Neuronal stem cell (in vitro differentiated cells): ENCODE measurements at regions not wholly inside any gene's neighbourhood (a gene's known extent, or its start where the extent isn't known, plus 50 kb on each side); places are given as distances from the start of the nearest gene placed in this dataset.

Experiments
- DNase-seq: peaks from one replicate; pipeline ENCODE4 v3.0.0-alpha.2; 2013; ENCODE audit warnings: low spot score
- H2AFZ ChIP-seq: one replicate; pipeline ENCODE4 v1.6.1; 2013; ENCODE audit warnings: mild to moderate bottlenecking, low read length, inconsistent platforms
- H2AK5ac ChIP-seq: 2 replicates; pipeline ENCODE4 v1.6.1; 2013; ENCODE audit warnings: low read depth, mild to moderate bottlenecking, inconsistent platforms, low read length, moderate library complexity, mixed read lengths
- H2BK120ac ChIP-seq: 2 replicates; pipeline ENCODE4 v1.6.1; 2013; ENCODE audit warnings: low read depth, mild to moderate bottlenecking, inconsistent platforms, low read length, moderate library complexity, mixed read lengths
- H2BK12ac ChIP-seq: one replicate; pipeline ENCODE4 v1.6.1; 2013; ENCODE audit warnings: low read length, inconsistent platforms
- H2BK15ac ChIP-seq: 2 replicates; pipeline ENCODE4 v1.6.1; 2013; ENCODE audit warnings: mild to moderate bottlenecking, low read length, inconsistent platforms, mixed read lengths
- H2BK5ac ChIP-seq: one replicate; pipeline ENCODE4 v1.6.1; 2013; ENCODE audit warnings: inconsistent platforms, mild to moderate bottlenecking, low read length, moderate library complexity
- H3K14ac ChIP-seq: one replicate; pipeline ENCODE4 v1.6.1; 2013; ENCODE audit warnings: low read length, inconsistent platforms
- H3K18ac ChIP-seq: 2 replicates; pipeline ENCODE4 v1.6.1; 2013; ENCODE audit warnings: low read length, inconsistent platforms
- H3K23ac ChIP-seq: 2 replicates; pipeline ENCODE4 v1.6.1; 2013; ENCODE audit warnings: low read depth, mild to moderate bottlenecking, mixed read lengths, low read length, inconsistent platforms; ENCODE audit not compliant: poor library complexity
- H3K27ac ChIP-seq: replicated peaks from 3 replicates; pipeline ENCODE4 v1.5.1; 2013; ENCODE audit warnings: low read length, inconsistent platforms
- H3K27me3 ChIP-seq, 3 experiments: 2 replicates each; pipeline ENCODE4 v1.6.1; 2013; ENCODE audit warnings: low read length in 3 of 3, mild to moderate bottlenecking in 2 of 3, inconsistent platforms in 1 of 3, low read depth in 1 of 3, mixed read lengths in 1 of 3, moderate library complexity in 1 of 3; ENCODE audit not compliant: control insufficient read depth in 3 of 3, insufficient read depth in 3 of 3
- H3K36me3 ChIP-seq, 2 donors: replicated peaks in 1 of 2; 2 replicates each; pipeline ENCODE4 v1.6.1; 2013; ENCODE audit warnings: low read length in 2 of 2; ENCODE audit not compliant: control insufficient read depth in 2 of 2, insufficient read depth in 2 of 2
- H3K4ac ChIP-seq: 2 replicates; pipeline ENCODE4 v1.6.1; 2013; ENCODE audit warnings: inconsistent platforms, mild to moderate bottlenecking, low read length, moderate library complexity
- H3K4me1 ChIP-seq, 2 donors: 1 replicate in 1 of 2; 2 replicates in 1 of 2; pipeline ENCODE4 v1.6.1; 2013; ENCODE audit warnings: low read length in 2 of 2, low read depth in 1 of 2; ENCODE audit not compliant: control insufficient read depth in 2 of 2, insufficient read depth in 1 of 2
- H3K4me2 ChIP-seq: one replicate; pipeline ENCODE4 v1.6.1; 2013; ENCODE audit warnings: mild to moderate bottlenecking, low read length, inconsistent platforms; ENCODE audit not compliant: insufficient read depth, poor library complexity, severe bottlenecking
- H3K4me3 ChIP-seq, 2 donors: 2 replicates each; pipeline ENCODE4 v1.5.1; 2013; ENCODE audit warnings: low read length in 2 of 2, mild to moderate bottlenecking in 2 of 2, inconsistent platforms in 1 of 2, moderate library complexity in 1 of 2
- H3K79me1 ChIP-seq: one replicate; pipeline ENCODE4 v1.6.1; 2013; ENCODE audit warnings: low read depth, mild to moderate bottlenecking, inconsistent platforms, low read length, moderate library complexity
- H3K9ac ChIP-seq: one replicate; pipeline ENCODE4 v1.6.1; 2013; ENCODE audit warnings: mild to moderate bottlenecking, low read depth, low read length, inconsistent platforms; ENCODE audit not compliant: poor library complexity
- H3K9me3 ChIP-seq, 2 donors: replicated peaks in 1 of 2; 2 replicates each; pipeline versions ENCODE3 to v1.6.1; 2013; ENCODE audit warnings: low read length in 2 of 2, mild to moderate bottlenecking in 2 of 2, inconsistent platforms in 1 of 2, low read depth in 1 of 2, mixed read lengths in 1 of 2, moderate library complexity in 1 of 2; ENCODE audit not compliant: control insufficient read depth in 2 of 2, insufficient read depth in 1 of 2
- H4K8ac ChIP-seq: one replicate; pipeline ENCODE4 v1.6.1; 2013; ENCODE audit warnings: low read depth, mild to moderate bottlenecking, inconsistent platforms, low read length, moderate library complexity
- H4K91ac ChIP-seq: one replicate; pipeline ENCODE4 v1.6.1; 2013; ENCODE audit warnings: low read length, low read depth, mild to moderate bottlenecking, inconsistent platforms; ENCODE audit not compliant: poor library complexity
- WGBS, 2 donors: extraction: QIAGEN DNeasy Blood & Tissue Kit; methylation state at CpG; one replicate each; pipeline ENCODE4 v1.1.7; 2013; ENCODE audit warnings: missing lambda C conversion rate in 2 of 2, mixed read lengths in 1 of 2; ENCODE audit not compliant: insufficient read length in 2 of 2, insufficient replicate concordance in 1 of 2; ENCODE audit errors: extremely low coverage in 2 of 2; 5-methylcytosine and 5-hydroxymethylcytosine counted together

DNA sequence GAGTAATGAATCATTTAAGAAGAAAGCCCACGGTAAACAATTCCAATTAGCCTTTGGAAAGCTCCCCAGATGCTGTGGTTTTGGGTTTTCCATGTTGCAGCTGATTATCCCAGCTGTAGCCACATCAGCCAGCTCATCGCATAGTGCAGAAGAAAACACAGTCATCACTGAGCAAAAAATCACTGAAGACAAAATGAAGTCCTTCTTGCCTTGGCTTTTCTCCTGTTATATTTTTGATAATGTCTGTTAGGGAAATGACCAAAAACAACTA lies 193.0 kb upstream of the C1QTNF7 start:
- Histone ChIP-seq H3K18ac (no peak overlapping the region), H4K91ac (no peak overlapping the region), H4K8ac (no peak overlapping the region), H3K4ac (no peak overlapping the region), H3K9ac (no peak overlapping the region), H3K14ac (no peak overlapping the region), H3K79me1 (no peaks in the 10 kb centered on the region), H3K4me3 (no peak overlapping the region), H3K36me3 (no peaks in the 10 kb centered on the region), H2AK5ac (no peak overlapping the region), H2BK5ac (no peak overlapping the region), H3K27ac (no peak overlapping the region), H2BK15ac (no peak overlapping the region), H2BK120ac (no peak overlapping the region), H3K4me2 (no peak overlapping the region), H3K4me1 (peaks cover 0 to 3% of the 10 kb centered on the region in 2 donors), H3K23ac (no peak overlapping the region), H2AFZ (no peak overlapping the region), H2BK12ac (no peak overlapping the region), H3K27me3 (no peaks in the 10 kb centered on the region), H3K9me3 (no peaks in the 10 kb centered on the region)
- DNase-seq, result no peak
- WGBS, 2 donors, result no CpG with 5 or more reads among the region's 2 CpGs

DNA sequence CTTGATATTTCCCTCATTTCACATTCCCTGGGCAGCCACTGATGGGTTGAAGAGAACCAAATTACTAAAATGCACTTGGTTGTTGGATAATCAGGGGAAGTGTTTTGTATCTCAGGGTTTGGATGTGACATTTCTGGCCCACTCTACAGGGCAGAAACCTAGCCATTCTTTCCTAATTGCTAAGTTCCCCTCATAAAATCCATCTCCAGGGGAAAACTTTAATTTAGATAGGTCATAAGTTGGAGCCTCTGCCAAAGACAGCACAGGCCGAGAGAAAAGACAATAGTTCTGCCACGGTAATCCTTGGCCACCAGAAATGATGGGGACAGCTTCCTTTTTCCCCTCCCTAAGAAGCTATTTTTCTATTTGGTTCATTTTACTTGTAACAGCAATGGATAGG lies 192.7 kb upstream of the C1QTNF7 start:
- Histone ChIP-seq H3K9me3 (no peaks in the 10 kb centered on the region), H2BK120ac (no peak overlapping the region), H3K4ac (no peak overlapping the region), H2BK15ac (no peak overlapping the region), H4K91ac (no peak overlapping the region), H3K4me2 (no peak overlapping the region), H2BK5ac (no peak overlapping the region), H3K18ac (no peak overlapping the region), H3K79me1 (no peaks in the 10 kb centered on the region), H3K14ac (no peak overlapping the region), H2AFZ (no peak overlapping the region), H3K27ac (no peak overlapping the region), H3K9ac (no peak overlapping the region), H2AK5ac (no peak overlapping the region), H4K8ac (no peak overlapping the region), H3K4me3 (no peak overlapping the region), H3K36me3 (no peaks in the 10 kb centered on the region), H2BK12ac (no peak overlapping the region), H3K27me3 (no peaks in the 10 kb centered on the region), H3K23ac (no peak overlapping the region), H3K4me1 (peaks cover 0 to 3% of the 10 kb centered on the region in 2 donors)
- WGBS, 2 donors, result no CpG with 5 or more reads among the region's 2 CpGs
- DNase-seq, result no peak

DNA sequence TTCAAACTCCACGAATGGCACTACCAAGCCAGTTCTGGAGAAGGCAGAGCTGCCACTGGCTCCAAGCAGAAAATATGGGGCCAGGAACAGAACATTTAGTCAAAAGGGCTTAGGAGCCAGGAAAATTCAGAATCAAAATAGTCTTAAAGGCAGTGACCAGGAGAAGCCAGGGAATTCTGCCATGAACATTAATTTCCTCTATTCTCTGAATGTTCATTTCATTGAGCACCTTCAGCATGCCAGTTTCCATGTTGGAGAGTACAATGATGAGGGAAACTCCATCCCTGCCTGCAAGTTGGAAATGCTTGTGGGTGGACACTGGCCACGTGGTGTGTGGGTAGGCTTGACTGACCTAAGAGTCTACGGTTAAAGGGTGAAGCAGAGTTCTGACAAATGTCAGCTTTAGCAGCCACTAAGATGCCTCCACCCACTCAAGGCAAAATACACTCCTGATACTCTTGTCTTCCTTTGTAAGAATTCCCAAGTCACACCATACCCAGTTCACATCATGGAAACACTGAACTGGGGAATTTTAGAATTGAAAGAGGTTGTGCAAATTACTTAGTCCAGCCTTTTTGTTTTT lies 190.1 kb upstream of the C1QTNF7 start:
- no peak overlapping the region for H3K4ac ChIP-seq
- no peak for DNase-seq
- no peak overlapping the region for H3K4me2 ChIP-seq
- no peak overlapping the region for H3K4me3 ChIP-seq
- H2BK120ac ChIP-seq, result no peak overlapping the region
- no CpG with 5 or more reads among the region's 3 CpGs for WGBS, 2 donors
- H4K8ac ChIP-seq, result no peak overlapping the region
- no peak overlapping the region for H2BK5ac ChIP-seq
- no peak overlapping the region for H3K23ac ChIP-seq
- no peak overlapping the region for H3K27ac ChIP-seq
- H3K36me3 ChIP-seq, result no peaks in the 10 kb centered on the region
- no peaks in the 10 kb centered on the region for H3K27me3 ChIP-seq
- no peak overlapping the region for H3K9ac ChIP-seq
- no peak overlapping the region for H2BK12ac ChIP-seq
- no peak overlapping the region for H2BK15ac ChIP-seq
- no peaks in the 10 kb centered on the region for H3K9me3 ChIP-seq
- no peaks in the 10 kb centered on the region for H3K79me1 ChIP-seq
- no peak overlapping the region for H2AK5ac ChIP-seq
- H3K14ac ChIP-seq, result no peak overlapping the region
- no peak overlapping the region for H4K91ac ChIP-seq
- H2AFZ ChIP-seq, result no peak overlapping the region
- H3K18ac ChIP-seq, result no peak overlapping the region
- peaks cover 0 to 3% of the 10 kb centered on the region in 2 donors for H3K4me1 ChIP-seq

DNA sequence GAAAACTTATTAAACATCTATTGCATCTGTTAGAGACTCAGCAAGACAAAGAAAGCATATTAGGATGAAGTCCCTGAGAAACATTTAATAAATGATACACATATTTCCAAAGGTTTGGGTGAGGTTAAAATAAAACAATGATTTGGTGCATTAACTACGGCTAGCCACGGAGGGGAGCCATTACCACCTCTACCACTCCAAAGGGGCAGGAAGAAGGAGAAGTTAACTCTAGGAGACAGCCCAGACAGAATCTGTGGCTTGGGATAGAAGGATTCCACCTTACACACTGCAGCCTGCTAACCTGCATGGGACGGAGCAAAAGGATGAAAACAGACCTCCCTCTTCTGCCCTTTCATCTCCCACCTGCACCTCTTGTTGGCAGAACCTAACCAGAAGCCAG lies 189.1 kb upstream of the C1QTNF7 start:
- Histone ChIP-seq H3K4me1 (no peaks in the 10 kb centered on the region), H2BK5ac (no peak overlapping the region), H3K9me3 (no peaks in the 10 kb centered on the region), H3K4me3 (no peak overlapping the region), H2AFZ (no peak overlapping the region), H3K18ac (no peak overlapping the region), H3K23ac (no peak overlapping the region), H4K8ac (no peak overlapping the region), H2BK120ac (no peak overlapping the region), H3K4ac (no peak overlapping the region), H4K91ac (no peak overlapping the region), H2AK5ac (no peak overlapping the region), H3K4me2 (no peak overlapping the region), H3K27me3 (no peaks in the 10 kb centered on the region), H3K36me3 (no peaks in the 10 kb centered on the region), H3K27ac (no peak overlapping the region), H2BK15ac (no peak overlapping the region), H2BK12ac (no peak overlapping the region), H3K9ac (no peak overlapping the region), H3K79me1 (no peaks in the 10 kb centered on the region), H3K14ac (no peak overlapping the region)
- whole genome bisulfite sequencing, 2 donors, result no CpG with 5 or more reads among the region's 3 CpGs
- peak; percentile 30 for DNase-seq
